ENCODE measurements at regions not wholly inside any gene's neighbourhood (a gene's known extent, or its start where the extent isn't known, plus 50 kb on each side); places are given as distances from the start of the nearest gene placed in this dataset.

GRCh38 chr1:65741993-65742392 lies 50.7 kb upstream of the PDE4B start:
- no TSS peak for BruUV-seq (replicated peaks)
- intact Hi-C loops (cut with micrococcal nuclease), result no loop called here
- H3K27me3 ChIP-seq (ENCODE audit: control insufficient read depth, insufficient read depth, low read length), result no peaks in the 10 kb centered on the region
- no peak overlapping the region for H3K4me3 ChIP-seq (ENCODE audit: insufficient read depth, low read depth, low read length)
- no peak overlapping the region for H3K9ac ChIP-seq (ENCODE audit: low read depth, low read length)
- H3K4me1 ChIP-seq (ENCODE audit: control insufficient read depth, insufficient read depth, low read length), result no peaks in the 10 kb centered on the region
- TF ChIP-seq RCOR1 (IDR thresholded peaks at IDR 0.05; ENCODE audit: insufficient replicate concordance, low read length), result no peak
- TF ChIP-seq, protein P1, sequence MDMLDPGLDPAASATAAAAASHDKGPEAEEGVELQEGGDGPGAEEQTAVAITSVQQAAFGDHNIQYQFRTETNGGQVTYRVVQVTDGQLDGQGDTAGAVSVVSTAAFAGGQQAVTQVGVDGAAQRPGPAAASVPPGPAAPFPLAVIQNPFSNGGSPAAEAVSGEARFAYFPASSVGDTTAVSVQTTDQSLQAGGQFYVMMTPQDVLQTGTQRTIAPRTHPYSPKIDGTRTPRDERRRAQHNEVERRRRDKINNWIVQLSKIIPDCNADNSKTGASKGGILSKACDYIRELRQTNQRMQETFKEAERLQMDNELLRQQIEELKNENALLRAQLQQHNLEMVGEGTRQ (IDR thresholded peaks at IDR 0.05; ENCODE audit: low read depth, low read length), result no peak
- no peak for TF ChIP-seq MAFK (IDR thresholded peaks at IDR 0.05; ENCODE audit: low read depth, low read length)
- no CpG with 5 or more reads among the region's 2 CpGs for WGBS, 2 experiments (ENCODE audit: extremely low coverage in 2 of 2, insufficient read length in 1 of 2)
- H3K9me3 ChIP-seq (ENCODE audit: control insufficient read depth, insufficient read depth, low read length), result peaks cover 9% of the 10 kb centered on the region; the same call in 1 of the 2 replicates
- H2BK120ac ChIP-seq (ENCODE audit: low read depth, low read length), result no peak overlapping the region
- no peak overlapping the region for H3K4me2 ChIP-seq (ENCODE audit: low read depth, low read length)
- H3K18ac ChIP-seq (ENCODE audit: low read depth, low read length), result no peak overlapping the region
- H2BK20ac ChIP-seq (ENCODE audit: low read depth, low read length), result no peak overlapping the region
- in situ Hi-C loops (cut with MboI; ENCODE audit: low sequenced_read_pairs), result loop anchor here (25.0 kb wide), 1 partner anchor 495 kb away; no protein-coding TSS in a partner anchor
- H4K8ac ChIP-seq (ENCODE audit: low read depth in 2 of 2, low read length in 2 of 2), result no peak overlapping the region
- no peaks in the 10 kb centered on the region for H3K36me3 ChIP-seq (ENCODE audit: control insufficient read depth, insufficient read depth, low read length)
- no peak overlapping the region for H3K56ac ChIP-seq (ENCODE audit: extremely low read depth, insufficient read depth, low read length)
- H2BK5ac ChIP-seq (ENCODE audit: low read depth, low read length, poor library complexity, severe bottlenecking), result no peak overlapping the region
- POLR2A ChIA-PET (ENCODE audit: unreplicated experiment), result no interaction called here
- no peak overlapping the region for H3K27ac ChIP-seq (ENCODE audit: insufficient read depth, low read length)
- no peak overlapping the region for H2AFZ ChIP-seq (replicated peaks; ENCODE audit: low read length, poor library complexity)
- DNase-seq (no peak), ATAC-seq (ENCODE audit: low read depth) (no peak)
- no peaks in the 10 kb centered on the region for H4K20me1 ChIP-seq (ENCODE audit: insufficient read depth, low read length)
- CTCF ChIA-PET, result no interaction called here
- no peaks in the 10 kb centered on the region for H3K79me1 ChIP-seq (ENCODE audit: low read depth in 1 of 2, low read length in 2 of 2)
- H4K5ac ChIP-seq (ENCODE audit: low read depth, low read length), result no peak overlapping the region
- H3K4ac ChIP-seq (ENCODE audit: low read depth, low read length), result no peak overlapping the region
- H3K9me1 ChIP-seq (ENCODE audit: insufficient read depth, low read length), result no peaks in the 10 kb centered on the region
- H3K14ac ChIP-seq (replicated peaks; ENCODE audit: low read depth, low read length), result no peak overlapping the region
- H3K23ac ChIP-seq (ENCODE audit: low read depth, low read length), result no peak overlapping the region
- H2BK15ac ChIP-seq (ENCODE audit: low read depth, low read length), result no peak overlapping the region
- H4K91ac ChIP-seq (ENCODE audit: insufficient read depth, low read depth, low read length), result no peak overlapping the region
- H2AK5ac ChIP-seq (ENCODE audit: low read depth, low read length), result no peak overlapping the region
- H2AK9ac ChIP-seq (replicated peaks; ENCODE audit: low read depth, low read length, poor library complexity), result no peak overlapping the region
- dilution Hi-C loops (cut with HindIII; ENCODE audit: low sequenced_read_pairs, unreplicated experiment), result no loop called here
